Neural progenitor cell (in vitro differentiated cells): ENCODE measurements at regions not wholly inside any gene's neighbourhood (a gene's known extent, or its start where the extent isn't known, plus 50 kb on each side); places are given as distances from the start of the nearest gene placed in this dataset.
"Not testable (repeated sequence)": the region's sequence is repeated elsewhere in the genome, so short reads cannot be mapped to it uniquely, and the experiment has no call there.

Source experiments
- CTCF ChIP-seq: fragments of 200-600 bp; sonication (generic); IDR thresholded peaks from 2 replicates; pipeline ENCODE4 v1.5.1; 2017; ENCODE audit warnings: antibody characterized with exemption, mild to moderate bottlenecking
- EZH2 ChIP-seq: fragments of 200-600 bp; sonication (generic); IDR thresholded peaks from 2 replicates; pipeline ENCODE4 v1.6.1; 2017; ENCODE audit warnings: antibody characterized with exemption, mild to moderate bottlenecking, moderate library complexity
- EZH2phosphoT487 ChIP-seq: fragments of 200-600 bp; sonication (generic); IDR thresholded peaks from 2 replicates; pipeline ENCODE4 v1.6.1; 2017; ENCODE audit warnings: antibody characterized with exemption

DNA sequence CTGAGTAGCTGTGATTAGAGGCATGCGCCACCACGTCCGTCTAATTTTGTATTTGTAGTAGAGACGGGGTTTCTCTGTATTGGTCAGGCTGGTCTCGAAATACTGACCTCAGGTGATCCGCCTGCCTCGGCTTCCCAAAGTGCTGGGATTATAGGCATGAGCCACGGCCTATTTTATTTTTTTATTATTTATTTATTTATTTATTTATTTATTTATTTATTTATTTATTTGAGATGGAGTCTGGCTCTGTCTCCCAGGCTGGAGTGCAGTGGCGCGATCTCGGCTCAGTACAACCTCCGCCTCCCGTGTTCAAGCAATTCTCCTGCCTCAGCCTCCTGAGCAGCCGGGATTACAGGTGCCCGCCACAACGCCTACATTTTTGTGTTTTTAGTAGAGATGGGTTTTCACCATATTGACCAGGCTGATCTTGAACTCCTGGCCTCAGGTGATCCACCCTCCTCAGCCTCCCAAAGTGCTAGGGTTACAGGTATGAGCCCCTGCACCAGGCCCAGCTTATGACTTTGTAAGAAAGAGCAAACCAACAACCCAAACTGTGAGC lies 56.3 kb upstream of the TIAM2 start:
- not testable (repeated sequence) for TF ChIP-seq EZH2, CTCF, EZH2phosphoT487
